Left lung (tissue), 4 donors: ENCODE measurements at regions not wholly inside any gene's neighbourhood (a gene's known extent, or its start where the extent isn't known, plus 50 kb on each side); places are given as distances from the start of the nearest gene placed in this dataset.
"Not testable (repeated sequence)": the region's sequence is repeated elsewhere in the genome, so short reads cannot be mapped to it uniquely, and the experiment has no call there.

Source experiments
- ATAC-seq: fragments of 200-7000 bp; cut with Tn5 transposase; one replicate; pipeline ENCODE4 v1.9.1; 2020; ENCODE audit warnings: moderate library complexity
- DNase-seq, 4 donors: peaks; one replicate each; pipeline ENCODE4 v3.0.0-alpha.2; 2013 to 2020
- H3K27ac ChIP-seq, 2 donors: fragments of 200-600 bp; sonication (generic) in 1 of 2; one replicate each; pipeline versions ENCODE4 v1.5.0 to v1.8.0; 2020 to 2021
- H3K27me3 ChIP-seq, 2 donors: fragments of 200-600 bp; sonication (generic) in 1 of 2; one replicate each; pipeline versions ENCODE4 v1.5.0 to v1.8.0; 2020 to 2021
- H3K36me3 ChIP-seq, 2 donors: fragments of 200-600 bp; sonication (generic) in 1 of 2; one replicate each; pipeline versions ENCODE4 v1.5.0 to v1.8.0; 2020 to 2021
- H3K4me1 ChIP-seq, 2 donors: fragments of 200-600 bp; one replicate each; pipeline ENCODE4 v1.8.0; 2021
- H3K4me3 ChIP-seq, 2 donors: fragments of 200-600 bp; sonication (generic) in 1 of 2; one replicate each; pipeline versions ENCODE4 v1.5.0 to v1.8.0; 2020 to 2021; ENCODE audit warnings: mild to moderate bottlenecking in 1 of 2
- H3K9me3 ChIP-seq, 2 donors: fragments of 200-600 bp; sonication (generic) in 1 of 2; one replicate each; pipeline versions ENCODE4 v1.5.0 to v1.8.0; 2020 to 2021
- CTCF ChIP-seq, 2 donors: fragments of 200-600 bp; sonication (generic) in 1 of 2; IDR thresholded peaks; one replicate each; pipeline versions ENCODE4 v1.5.0 to v1.8.0; 2021; ENCODE audit warnings: antibody characterized with exemption in 2 of 2
- intact Hi-C, 2 donors: fragments of 100-400 bp; cut with DNase I; formaldehyde crosslinking; loops; one replicate each; pipeline versions ENCODE4 v1.11.2 to v1.14.2; 2022
- donor health status: DM: no; HTN: yes; CAD: no.
- donor health status: DM: no; HTN: no; CAD: no.

- H3K27ac ChIP-seq, H3K4me1 ChIP-seq, ATAC-seq, H3K27me3 ChIP-seq, H3K9me3 ChIP-seq, H3K4me3 ChIP-seq, DNase-seq, intact Hi-C loops, H3K36me3 ChIP-seq: not testable (repeated sequence)
Observed at GRCh38 chr9:85792057-85792456, 50.3 kb upstream of the AGTPBP1 start.

DNA sequence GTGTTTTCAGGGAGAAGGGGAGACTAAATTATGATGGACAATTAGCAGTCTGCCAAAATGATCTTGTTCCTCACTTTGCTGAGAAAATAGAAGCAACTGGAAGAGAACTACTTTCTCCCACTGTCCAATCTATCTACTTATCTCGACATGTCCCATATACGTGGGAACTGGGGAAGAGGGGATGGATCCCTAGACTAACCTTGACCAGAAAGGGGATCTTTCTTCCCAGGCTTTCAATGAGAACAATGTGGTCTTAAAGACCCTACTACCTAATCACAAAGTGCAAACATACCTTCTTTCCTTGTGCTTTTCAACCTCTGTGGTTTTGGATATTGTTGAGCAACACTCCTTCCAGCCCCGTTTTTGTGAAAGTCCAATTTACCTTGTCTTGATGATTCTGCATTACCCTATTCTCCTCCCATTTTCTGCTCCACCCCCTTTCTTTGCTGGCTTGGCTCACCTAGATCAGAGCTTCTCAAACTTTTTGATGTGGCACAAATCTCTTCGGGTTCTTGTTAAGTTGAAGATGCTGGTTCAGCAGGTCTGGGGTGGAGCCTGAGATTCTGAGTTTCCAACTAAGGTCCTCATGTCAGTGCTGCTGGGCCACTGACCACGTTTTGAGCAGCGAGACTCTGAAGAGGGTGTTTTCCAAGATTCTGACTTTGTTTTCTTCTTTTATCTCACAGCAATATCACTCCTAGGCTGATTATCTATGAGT, 61.4 kb upstream of the AGTPBP1 start:
- DNase-seq, H3K36me3 ChIP-seq, H3K27me3 ChIP-seq, intact Hi-C loops, H3K27ac ChIP-seq, ATAC-seq, H3K4me3 ChIP-seq, H3K9me3 ChIP-seq: not testable (repeated sequence)
- peaks cover 0 to 13% of the 10 kb centered on the region in 2 donors for H3K4me1 ChIP-seq

GRCh38 chr9:85804847-85805133, 63.0 kb upstream of the AGTPBP1 start:
- H3K27me3 ChIP-seq, intact Hi-C loops, ATAC-seq, H3K36me3 ChIP-seq, H3K9me3 ChIP-seq: not testable (repeated sequence)
- DNase-seq: peak in 1 of 4 donors; percentile 68
- H3K27ac ChIP-seq: peak overlapping the region; percentile 85 to 86
- peaks cover 0 to 13% of the 10 kb centered on the region in 2 donors for H3K4me1 ChIP-seq
- peak overlapping the region; percentile 59 to 71 for H3K4me3 ChIP-seq

- Histone ChIP-seq H3K27ac (peak overlapping the region; percentile 85 to 86), H3K4me3 (peak overlapping the region; percentile 59 to 71), H3K4me1 (peaks cover 0 to 13% of the 10 kb centered on the region in 2 donors)
- ATAC-seq (peak; percentile 90), DNase-seq (peak; percentile 48 to 93 (median 72))
- intact Hi-C loops, H3K36me3 ChIP-seq, H3K9me3 ChIP-seq, H3K27me3 ChIP-seq: not testable (repeated sequence)
Observed at GRCh38 chr9:85805134-85806005, 63.6 kb upstream of the AGTPBP1 start.

DNA sequence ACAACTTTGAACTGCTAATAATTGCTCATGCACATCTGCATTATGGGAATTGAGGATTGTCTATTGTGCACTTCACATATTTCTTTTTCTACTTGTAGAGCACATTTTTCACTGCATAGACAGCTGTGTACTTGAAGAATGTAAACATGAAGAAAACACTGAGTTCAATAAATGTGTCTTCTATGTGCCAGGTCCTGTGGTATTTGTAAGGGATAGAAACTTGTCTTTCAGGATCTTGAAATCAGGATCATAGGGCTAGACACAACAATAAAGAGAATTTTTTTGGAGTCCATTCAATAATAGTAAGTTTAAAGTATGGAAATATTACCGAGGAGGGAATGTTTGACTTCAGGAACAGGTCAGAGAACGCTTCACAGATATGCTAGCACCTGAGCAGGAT, 66.6 kb upstream of the AGTPBP1 start:
- H3K4me3 ChIP-seq, H3K27me3 ChIP-seq, H3K27ac ChIP-seq, intact Hi-C loops, ATAC-seq, H3K36me3 ChIP-seq, H3K9me3 ChIP-seq, DNase-seq: not testable (repeated sequence)
- H3K4me1 ChIP-seq: peaks cover 0 to 13% of the 10 kb centered on the region in 2 donors

GRCh38 chr9:85813388-85813787, 71.6 kb upstream of the AGTPBP1 start:
- H3K4me3 ChIP-seq, intact Hi-C loops, H3K4me1 ChIP-seq, H3K36me3 ChIP-seq, H3K27me3 ChIP-seq, H3K27ac ChIP-seq, H3K9me3 ChIP-seq: not testable (repeated sequence)
- ATAC-seq (peak; percentile 91), DNase-seq (peak in 1 of 4 donors; percentile 9)

- DNase-seq, H3K27ac ChIP-seq, H3K27me3 ChIP-seq, H3K4me1 ChIP-seq, intact Hi-C loops, H3K4me3 ChIP-seq, H3K36me3 ChIP-seq, H3K9me3 ChIP-seq: not testable (repeated sequence)
- peak; percentile 14 for ATAC-seq
Observed at GRCh38 chr9:85814800-85815199, 73.0 kb upstream of the AGTPBP1 start.

- H3K27ac ChIP-seq, H3K4me1 ChIP-seq, H3K9me3 ChIP-seq, H3K4me3 ChIP-seq, H3K27me3 ChIP-seq, intact Hi-C loops: not testable (repeated sequence)
- TF ChIP-seq CTCF (IDR thresholded peaks at IDR 0.05): peak; percentile 10 to 27
- peaks cover 0 to 18% of the 10 kb centered on the region in 2 donors for H3K36me3 ChIP-seq
- ATAC-seq (peak; percentile 83), DNase-seq (peak in 1 of 4 donors; percentile 17)
Observed at GRCh38 chr9:85818971-85819370, 77.2 kb upstream of the AGTPBP1 start.

GRCh38 chr9:85820598-85820997, 78.8 kb upstream of the AGTPBP1 start:
- H3K27ac ChIP-seq, H3K27me3 ChIP-seq, DNase-seq, H3K9me3 ChIP-seq, intact Hi-C loops, H3K4me1 ChIP-seq, H3K4me3 ChIP-seq: not testable (repeated sequence)
- H3K36me3 ChIP-seq: peaks cover 0 to 22% of the 10 kb centered on the region in 2 donors
- ATAC-seq: peak; percentile 56

GRCh38 chr9:85824949-85825348, 83.2 kb upstream of the AGTPBP1 start:
- intact Hi-C loops, ATAC-seq, H3K27ac ChIP-seq: not testable (repeated sequence)

GRCh38 chr9:85834591-85834990, 92.8 kb upstream of the AGTPBP1 start:
- H3K36me3 ChIP-seq, DNase-seq, H3K9me3 ChIP-seq, H3K4me3 ChIP-seq, intact Hi-C loops, H3K27ac ChIP-seq, ATAC-seq, H3K27me3 ChIP-seq, H3K4me1 ChIP-seq: not testable (repeated sequence)

More at GRCh38 chr9:85824949-85825348, 83.2 kb upstream of the AGTPBP1 start:
- H3K27me3 ChIP-seq, H3K4me1 ChIP-seq, DNase-seq, H3K9me3 ChIP-seq, H3K4me3 ChIP-seq: not testable (repeated sequence)
- H3K36me3 ChIP-seq: peaks cover 0 to 14% of the 10 kb centered on the region in 2 donors

DNA sequence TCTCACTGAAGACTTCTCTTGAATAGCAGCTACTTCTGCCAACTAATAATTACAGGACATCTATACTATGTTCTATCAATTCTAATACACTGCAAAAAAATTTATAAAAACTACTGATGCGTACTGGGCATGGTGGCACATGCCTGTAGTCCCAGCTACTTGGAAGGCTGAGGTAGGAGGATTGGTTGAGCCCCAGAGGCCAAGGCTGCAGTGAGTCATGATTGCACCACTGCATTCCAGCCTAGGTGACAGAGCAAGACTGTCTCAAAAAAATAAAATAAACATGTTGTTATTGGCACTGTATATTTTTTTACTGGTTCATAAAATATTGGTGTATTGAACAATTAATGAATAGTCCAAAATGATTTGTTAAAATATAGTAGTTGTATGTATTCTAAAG, 97.0 kb upstream of the NAA35 start:
- ATAC-seq, H3K4me3 ChIP-seq, H3K4me1 ChIP-seq, H3K27me3 ChIP-seq, H3K9me3 ChIP-seq, intact Hi-C loops, H3K27ac ChIP-seq, DNase-seq: not testable (repeated sequence)
- H3K36me3 ChIP-seq: peaks cover 0 to 50% of the 10 kb centered on the region in 2 donors
